HCT116 (cell line): ENCODE measurements at regions not wholly inside any gene's neighbourhood (a gene's known extent, or its start where the extent isn't known, plus 50 kb on each side); places are given as distances from the start of the nearest gene placed in this dataset.

Source experiments
- ATAC-seq: fragments of 200-7000 bp; cut with Tn5 transposase; 2 replicates; pipeline ENCODE4 v1.9.1; 2020; ENCODE audit warnings: mild to moderate bottlenecking, moderate library complexity
- BruUV-seq: library from RNA; stranded (reverse); fragments of 400-500 nt; replicated peaks from 2 replicates; lab custom pipeline; 2021; lab: Mats Ljungman, UMichigan
- CTCF ChIA-PET: fragments of 300-600 bp; sonication (Branson Sonifier 250); formaldehyde crosslinking; loops from one replicate; lab custom pipeline; 2021; ENCODE audit warnings: antibody characterized with exemption; lab: Charles Lee
- POLR2A ChIA-PET: fragments of 300-600, 350-600 bp; sonication (Branson Sonifier 250); formaldehyde crosslinking; loops from one replicate; lab custom pipeline; 2021; ENCODE audit warnings: antibody characterized with exemption; lab: Charles Lee
- RAD21 ChIA-PET, 2 experiments: fragments of 300-600 bp; sonication (Branson Sonifier 250); formaldehyde crosslinking; loops; one replicate each; lab custom pipeline; 2023; ENCODE audit warnings: low total read pairs in 2 of 2; ENCODE audit not compliant: uncharacterized antibody in 2 of 2, unreplicated experiment in 2 of 2, low non-redundant PET in 1 of 2; lab: Charles Lee
- DNase-seq: peaks from one replicate; pipeline ENCODE4 v3.0.0-alpha.2; 2010; ENCODE audit warnings: low read depth, low spot score
- H2AFZ ChIP-seq: fragments of 200-600 bp; shearing (Covaris generic), sonication (generic); 2 replicates; pipeline ENCODE4 v1.6.1; 2017; ENCODE audit warnings: low read depth, mixed run types, mixed read lengths, antibody characterized with exemption, low read length; ENCODE audit not compliant: poor library complexity, severe bottlenecking
- H3K27ac ChIP-seq: 2 replicates; pipeline ENCODE4 v1.5.1; 2012; ENCODE audit warnings: low read depth, low read length
- H3K27me3 ChIP-seq: fragments of 200-600 bp; sonication (generic); 2 replicates; pipeline ENCODE4 v1.6.1; 2016; ENCODE audit warnings: mixed run types, low read length, mixed read lengths; ENCODE audit not compliant: insufficient read depth
- H3K36me3 ChIP-seq, 2 experiments: fragments of 200-500 bp in 1 of 2; fragments of 200-600 bp in 1 of 2; sonication (Bioruptor generic) in 1 of 2; sonication (generic) in 1 of 2; 2 replicates each; pipeline versions ENCODE4 v1.5.1 to v1.6.1; 2014 to 2016; ENCODE audit warnings: low read length in 2 of 2, inconsistent platforms in 1 of 2, mixed read lengths in 1 of 2, mixed run types in 1 of 2; ENCODE audit not compliant: insufficient read depth in 2 of 2, control insufficient read depth in 1 of 2
- H3K4me1 ChIP-seq, 2 experiments: fragments of 200-600 bp in 1 of 2; sonication (generic) in 1 of 2; 2 replicates each; pipeline versions ENCODE4 v1.5.1 to v1.6.1; 2012 to 2017; ENCODE audit warnings: low read length in 2 of 2, inconsistent platforms in 1 of 2, mild to moderate bottlenecking in 1 of 2, mixed read lengths in 1 of 2, mixed run types in 1 of 2, moderate library complexity in 1 of 2; ENCODE audit not compliant: insufficient read depth in 2 of 2, control insufficient read depth in 1 of 2
- H3K4me2 ChIP-seq: fragments of 200-600 bp; sonication (generic); 2 replicates; pipeline ENCODE4 v1.6.1; 2017; ENCODE audit warnings: mixed run types, low read length, mixed read lengths
- H3K4me3 ChIP-seq, 2 experiments: fragments of 200-600 bp in 1 of 2; sonication (generic) in 1 of 2; replicated peaks in 1 of 2; 2 replicates each; pipeline ENCODE4 v1.5.1; 2011 to 2016; ENCODE audit warnings: low read length in 2 of 2, control low read depth in 1 of 2, low read depth in 1 of 2, mild to moderate bottlenecking in 1 of 2, mixed read lengths in 1 of 2, mixed run types in 1 of 2
- H3K79me2 ChIP-seq: fragments of 200-600 bp; sonication (generic); 2 replicates; pipeline ENCODE4 v1.6.1; 2017; ENCODE audit warnings: mild to moderate bottlenecking, mixed run types, low read length, moderate library complexity, mixed read lengths; ENCODE audit not compliant: insufficient read depth
- H3K9ac ChIP-seq: fragments of 200-600 bp; sonication (generic); 2 replicates; pipeline ENCODE4 v1.6.1; 2016; ENCODE audit warnings: low read length, mixed read lengths
- H3K9me2 ChIP-seq: fragments of 200-600 bp; sonication (generic), shearing (Covaris generic); 2 replicates; pipeline ENCODE4 v1.6.1; 2017; ENCODE audit warnings: mixed run types, mild to moderate bottlenecking, moderate library complexity; ENCODE audit not compliant: insufficient read depth
- H3K9me3 ChIP-seq, 2 experiments: fragments of 200-500 bp in 1 of 2; fragments of 200-600 bp in 1 of 2; sonication (Bioruptor generic) in 1 of 2; sonication (generic) in 1 of 2; 2 replicates each; pipeline ENCODE4 v1.6.1; 2014 to 2017; ENCODE audit warnings: low read length in 2 of 2, mixed read lengths in 2 of 2, inconsistent platforms in 1 of 2, low read depth in 1 of 2, mild to moderate bottlenecking in 1 of 2, mixed run types in 1 of 2, moderate library complexity in 1 of 2; ENCODE audit not compliant: control insufficient read depth in 1 of 2, insufficient read depth in 1 of 2
- H4K20me1 ChIP-seq: fragments of 200-600 bp; sonication (generic), shearing (Covaris generic); 2 replicates; pipeline ENCODE4 v1.6.1; 2017; ENCODE audit warnings: mixed run types, mild to moderate bottlenecking, moderate library complexity; ENCODE audit not compliant: insufficient read depth
- CBX3 ChIP-seq: IDR thresholded peaks from 2 replicates; pipeline ENCODE4 v1.6.1; 2012; ENCODE audit warnings: low read depth
- CEBPB ChIP-seq: IDR thresholded peaks from 2 replicates; pipeline ENCODE4 v1.6.1; 2012; ENCODE audit warnings: low read depth
- JUND ChIP-seq: IDR thresholded peaks from 2 replicates; pipeline ENCODE4 v1.6.1; 2012
- POLR2AphosphoS5 ChIP-seq: IDR thresholded peaks from 2 replicates; pipeline ENCODE4 v1.6.1; 2011; ENCODE audit warnings: mild to moderate bottlenecking, low read depth, low read length, moderate library complexity
- SP1 ChIP-seq: IDR thresholded peaks from 2 replicates; pipeline ENCODE4 v1.6.1; 2012; ENCODE audit warnings: low read depth
- ZBTB33 ChIP-seq: IDR thresholded peaks from 2 replicates; pipeline ENCODE4 v1.6.1; 2011; ENCODE audit warnings: mild to moderate bottlenecking, low read length, moderate library complexity; ENCODE audit not compliant: insufficient replicate concordance; ENCODE audit errors: extremely low read depth
- ZFX ChIP-seq: fragments of 450-650 bp; IDR thresholded peaks from 2 replicates; pipeline ENCODE4 v1.6.1; 2017
- intact Hi-C: fragments of 100-400 bp; cut with micrococcal nuclease; formaldehyde crosslinking; loops from 2 replicates; pipeline ENCODE4 v1.10.0; 2022
- TF ChIP-seq, protein P1 (sequence below): IDR thresholded peaks from 2 replicates; pipeline ENCODE4 v1.6.1; 2012

DNA sequence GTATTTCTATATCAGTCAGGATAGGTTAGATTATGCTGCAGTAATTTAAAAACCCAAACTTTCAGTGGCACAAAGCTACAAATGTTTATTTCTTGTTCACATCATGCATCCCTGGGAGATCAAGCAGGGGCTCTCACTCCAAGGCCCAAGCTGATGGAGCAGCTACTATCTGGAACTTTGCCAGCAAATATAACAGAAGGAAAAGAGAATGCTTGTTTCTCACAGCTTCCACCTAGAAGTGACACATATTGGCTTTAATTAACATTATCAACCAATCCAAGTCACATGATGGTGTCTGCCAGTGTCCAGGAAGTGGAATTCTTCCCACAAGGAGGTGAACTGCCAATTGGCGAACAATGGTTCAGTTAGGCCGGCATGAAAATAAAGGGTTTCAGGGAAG, 306.9 kb downstream of the BCL11A start (continued):
- TF ChIP-seq ZBTB33 = no peak
- no peak for TF ChIP-seq CBX3
- no peak for TF ChIP-seq ZFX

DNA sequence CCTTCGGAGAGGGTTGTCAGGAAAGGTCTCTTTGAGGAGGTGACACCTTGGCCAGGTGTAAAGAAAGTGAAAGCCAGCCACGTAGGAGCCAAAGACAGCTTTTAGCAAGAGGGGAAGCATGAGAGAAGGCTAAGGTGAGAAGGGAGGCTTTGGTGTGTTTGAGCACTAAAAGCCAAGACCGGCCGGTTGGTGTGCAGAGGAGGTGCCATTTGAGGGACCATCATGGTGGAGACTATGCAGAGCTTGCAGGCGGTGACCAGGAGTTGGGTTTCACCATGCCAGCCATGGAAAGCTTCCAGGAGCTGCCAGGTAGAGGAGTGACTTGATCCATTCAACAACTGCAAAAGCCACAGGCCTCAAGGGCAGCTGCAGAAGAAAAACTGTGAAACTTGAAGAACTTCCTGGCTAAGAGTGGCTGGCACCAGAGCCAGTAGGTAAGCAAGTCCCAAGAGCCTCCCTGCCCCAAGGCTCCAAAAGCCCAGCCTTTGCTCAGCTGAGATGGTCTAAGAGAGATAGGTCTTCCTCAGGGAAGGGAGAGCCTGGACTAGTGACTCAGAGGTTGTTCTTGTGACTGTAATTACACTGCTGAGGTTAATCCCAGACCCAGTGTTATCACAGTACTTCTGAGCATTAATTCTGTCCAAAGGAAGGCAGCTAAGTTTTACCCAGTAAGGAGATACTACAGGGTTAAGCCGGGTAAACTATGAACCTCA, 319.0 kb downstream of the BCL11A start:
- H3K9ac ChIP-seq = no peak overlapping the region
- CTCF ChIA-PET = no interaction called here
- no TSS peak for BruUV-seq
- H4K20me1 ChIP-seq = no peaks in the 10 kb centered on the region
- ATAC-seq (no peak), DNase-seq (no peak)
- POLR2A ChIA-PET = no interaction called here
- no peaks in the 10 kb centered on the region for H3K4me1 ChIP-seq
- H3K9me2 ChIP-seq = no peaks in the 10 kb centered on the region
- intact Hi-C loops = no loop called here
- H3K9me3 ChIP-seq = no peaks in the 10 kb centered on the region
- H3K27me3 ChIP-seq = no peaks in the 10 kb centered on the region
- H3K27ac ChIP-seq = no peak overlapping the region
- no peak overlapping the region for H2AFZ ChIP-seq
- TF ChIP-seq CEBPB = no peak
- TF ChIP-seq JUND = no peak
- no peak for TF ChIP-seq CBX3
- no peak for TF ChIP-seq POLR2AphosphoS5
- TF ChIP-seq, protein P1, sequence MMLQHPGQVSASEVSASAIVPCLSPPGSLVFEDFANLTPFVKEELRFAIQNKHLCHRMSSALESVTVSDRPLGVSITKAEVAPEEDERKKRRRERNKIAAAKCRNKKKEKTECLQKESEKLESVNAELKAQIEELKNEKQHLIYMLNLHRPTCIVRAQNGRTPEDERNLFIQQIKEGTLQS = no peak
- no peak for TF ChIP-seq SP1
- no peak for TF ChIP-seq ZFX
- H3K79me2 ChIP-seq = no peaks in the 10 kb centered on the region
- no peaks in the 10 kb centered on the region for H3K36me3 ChIP-seq
- RAD21 ChIA-PET = no interaction called here
- no peak overlapping the region for H3K4me2 ChIP-seq
- no peak overlapping the region for H3K4me3 ChIP-seq
